ENCODE measurements at regions not wholly inside any gene's neighbourhood (a gene's known extent, or its start where the extent isn't known, plus 50 kb on each side); places are given as distances from the start of the nearest gene placed in this dataset.
A peak's percentile ranks its signal among the peaks of the same experiment; 100 is the strongest.

- Mint-ChIP-seq H3K4me3 (no peak overlapping the region), H3K27ac (peak overlapping the region in 1 of 3 experiments; percentile 30), H3K27me3 (ENCODE audit: low read depth) (peaks cover 10% of the 10 kb centered on the region), H3K9me3 (no peaks in the 10 kb centered on the region), H3K36me3 (ENCODE audit: low read depth) (no peaks in the 10 kb centered on the region), H3K4me1 (peaks cover 23% of the 10 kb centered on the region)
- TF ChIP-seq, protein P1, sequence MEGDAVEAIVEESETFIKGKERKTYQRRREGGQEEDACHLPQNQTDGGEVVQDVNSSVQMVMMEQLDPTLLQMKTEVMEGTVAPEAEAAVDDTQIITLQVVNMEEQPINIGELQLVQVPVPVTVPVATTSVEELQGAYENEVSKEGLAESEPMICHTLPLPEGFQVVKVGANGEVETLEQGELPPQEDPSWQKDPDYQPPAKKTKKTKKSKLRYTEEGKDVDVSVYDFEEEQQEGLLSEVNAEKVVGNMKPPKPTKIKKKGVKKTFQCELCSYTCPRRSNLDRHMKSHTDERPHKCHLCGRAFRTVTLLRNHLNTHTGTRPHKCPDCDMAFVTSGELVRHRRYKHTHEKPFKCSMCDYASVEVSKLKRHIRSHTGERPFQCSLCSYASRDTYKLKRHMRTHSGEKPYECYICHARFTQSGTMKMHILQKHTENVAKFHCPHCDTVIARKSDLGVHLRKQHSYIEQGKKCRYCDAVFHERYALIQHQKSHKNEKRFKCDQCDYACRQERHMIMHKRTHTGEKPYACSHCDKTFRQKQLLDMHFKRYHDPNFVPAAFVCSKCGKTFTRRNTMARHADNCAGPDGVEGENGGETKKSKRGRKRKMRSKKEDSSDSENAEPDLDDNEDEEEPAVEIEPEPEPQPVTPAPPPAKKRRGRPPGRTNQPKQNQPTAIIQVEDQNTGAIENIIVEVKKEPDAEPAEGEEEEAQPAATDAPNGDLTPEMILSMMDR (IDR thresholded peaks at IDR 0.05; ENCODE audit: unreplicated experiment in 3 of 3) = no peak
Measured at GRCh38 chr6:21375151-21376116, 218.1 kb upstream of the SOX4 start.

DNA sequence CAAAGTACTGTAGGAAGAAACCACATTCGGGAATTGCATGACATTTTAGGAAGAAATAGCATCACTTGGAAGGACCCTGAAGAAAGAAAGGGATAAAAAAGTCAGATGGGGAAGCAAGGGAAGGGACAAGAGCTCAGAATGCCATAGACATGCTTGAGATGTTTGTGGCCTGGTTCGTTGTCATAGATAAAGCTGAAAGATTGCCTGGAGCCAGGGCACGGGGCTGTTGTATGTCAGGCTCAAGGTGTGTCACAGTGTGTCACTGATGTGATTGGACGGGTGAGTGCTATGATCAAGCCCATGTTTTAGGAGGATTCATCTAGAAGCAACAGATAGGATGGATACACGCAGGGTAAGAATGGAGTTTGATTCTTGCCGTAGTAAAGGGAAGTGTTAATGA, 216.2 kb upstream of the SOX4 start:
- Mint-ChIP-seq H3K27me3 (ENCODE audit: low read depth) (peaks cover 6% of the 10 kb centered on the region), H3K9me3 (no peaks in the 10 kb centered on the region), H3K36me3 (ENCODE audit: low read depth) (no peaks in the 10 kb centered on the region), H3K4me1 (peaks cover 13% of the 10 kb centered on the region), H3K4me3 (no peak overlapping the region), H3K27ac (no peak overlapping the region)
- TF ChIP-seq, protein P1 (IDR thresholded peaks at IDR 0.05; ENCODE audit: unreplicated experiment in 3 of 3) = no peak

- TF ChIP-seq, protein P1 (IDR thresholded peaks at IDR 0.05; ENCODE audit: unreplicated experiment in 3 of 3) = no peak
- peaks cover 12% of the 10 kb centered on the region for H3K4me1 Mint-ChIP-seq
- H3K9me3 Mint-ChIP-seq = no peaks in the 10 kb centered on the region
- peak overlapping the region in 1 of 3 experiments; percentile 6 for H3K27ac Mint-ChIP-seq
- peaks cover 3% of the 10 kb centered on the region for H3K27me3 Mint-ChIP-seq (ENCODE audit: low read depth)
- no peak overlapping the region for H3K4me3 Mint-ChIP-seq
- H3K36me3 Mint-ChIP-seq (ENCODE audit: low read depth) = no peaks in the 10 kb centered on the region
Measured at GRCh38 chr6:21381331-21381963, 212.1 kb upstream of the SOX4 start.

DNA sequence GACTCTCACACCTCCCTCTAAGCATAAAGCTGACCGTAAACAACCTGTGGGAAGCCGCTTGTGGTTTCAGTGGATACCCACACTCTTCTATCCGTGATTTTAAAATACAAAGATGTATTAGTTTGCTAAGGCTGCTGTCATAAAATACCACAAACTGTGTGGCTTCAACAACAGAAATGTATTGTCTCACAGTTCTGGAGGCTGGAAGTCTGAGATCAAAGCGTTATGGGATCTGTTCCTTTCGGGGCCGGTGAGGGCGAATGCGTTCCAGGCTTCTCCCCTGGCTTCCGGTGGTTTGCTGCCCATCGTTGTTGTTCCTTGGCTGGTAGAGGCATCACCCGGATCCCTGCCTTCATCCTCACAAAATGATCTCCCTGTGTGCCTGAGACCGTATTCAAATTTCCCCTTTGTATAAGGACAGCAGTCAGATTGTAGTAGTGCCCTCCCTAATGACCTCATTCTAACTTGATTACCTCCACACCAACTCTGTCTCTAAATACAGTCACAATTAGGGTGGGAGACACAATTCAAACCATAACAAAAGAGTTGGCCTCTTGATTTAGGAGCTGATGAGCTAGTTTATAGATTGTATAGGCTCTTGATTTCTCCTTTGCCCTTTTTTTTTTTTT, 210.6 kb upstream of the SOX4 start:
- TF ChIP-seq, protein P1 (IDR thresholded peaks at IDR 0.05; ENCODE audit: unreplicated experiment in 3 of 3) = no peak
- Mint-ChIP-seq H3K27me3 (ENCODE audit: low read depth) (peaks cover 3% of the 10 kb centered on the region), H3K9me3 (no peaks in the 10 kb centered on the region), H3K36me3 (ENCODE audit: low read depth) (no peaks in the 10 kb centered on the region), H3K27ac (peak overlapping the region in 1 of 3 experiments; percentile 40), H3K4me1 (peaks cover 12% of the 10 kb centered on the region), H3K4me3 (no peak overlapping the region)

DNA sequence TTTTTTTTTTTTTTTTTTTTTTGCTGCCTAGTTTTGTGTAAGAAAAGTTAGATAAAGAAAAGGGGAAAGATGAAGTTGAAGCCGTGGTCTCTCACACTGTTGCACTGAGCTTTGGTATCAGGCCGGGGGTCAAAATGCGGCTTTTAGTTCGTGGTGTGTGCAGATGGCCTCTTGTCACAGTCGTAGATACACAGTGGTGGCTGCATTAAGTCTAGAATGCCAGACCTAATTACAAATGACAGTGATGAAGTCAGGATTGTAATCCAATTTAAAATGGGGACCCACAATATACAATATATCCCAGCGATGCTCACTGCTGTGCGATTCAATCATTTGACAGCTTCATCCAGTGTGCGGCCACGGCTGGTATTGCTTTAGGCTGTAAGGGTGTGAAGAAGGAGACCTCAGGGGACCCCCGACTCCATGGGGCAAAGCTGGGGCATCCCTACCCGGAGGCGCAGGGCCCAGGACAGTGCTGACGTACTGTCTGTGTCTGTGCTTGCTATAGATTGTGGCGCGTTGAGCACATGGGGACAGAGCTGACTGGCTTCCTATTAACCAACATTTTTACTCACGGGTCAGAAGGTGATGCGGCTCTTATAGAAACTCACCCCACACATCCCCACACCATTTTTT, 210.0 kb upstream of the SOX4 start:
- Mint-ChIP-seq H3K27ac (peak overlapping the region in 2 of 3 experiments; percentile 6 to 18), H3K4me3 (no peak overlapping the region), H3K27me3 (ENCODE audit: low read depth) (peaks cover 2% of the 10 kb centered on the region), H3K4me1 (peaks cover 12% of the 10 kb centered on the region), H3K36me3 (ENCODE audit: low read depth) (no peaks in the 10 kb centered on the region), H3K9me3 (no peaks in the 10 kb centered on the region)
- TF ChIP-seq, protein P1 (IDR thresholded peaks at IDR 0.05; ENCODE audit: unreplicated experiment in 3 of 3) = no peak

Measured in nephron (organoid).